ENCODE measurements at regions not wholly inside any gene's neighbourhood (a gene's known extent, or its start where the extent isn't known, plus 50 kb on each side); places are given as distances from the start of the nearest gene placed in this dataset.

DNA sequence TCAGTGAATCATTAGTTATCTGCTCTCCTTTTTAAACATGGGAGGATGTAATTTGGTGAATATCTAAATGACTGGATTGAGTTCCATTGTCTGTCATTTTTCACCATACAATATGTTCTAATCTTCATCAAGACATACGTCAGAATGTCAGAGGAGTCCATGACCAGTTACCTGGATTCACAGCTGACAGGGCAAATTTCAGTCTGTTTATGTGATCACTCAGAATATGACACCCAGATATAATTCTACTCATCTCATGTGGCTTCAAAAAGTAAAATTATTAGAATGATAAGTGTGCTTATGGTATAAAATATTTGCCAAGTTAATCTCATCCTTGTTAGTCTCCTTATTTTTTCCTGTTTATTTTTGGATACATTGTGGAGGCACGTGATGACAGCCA lies 150.2 kb downstream of the CDC14C start:
- TF ChIP-seq, protein P1, sequence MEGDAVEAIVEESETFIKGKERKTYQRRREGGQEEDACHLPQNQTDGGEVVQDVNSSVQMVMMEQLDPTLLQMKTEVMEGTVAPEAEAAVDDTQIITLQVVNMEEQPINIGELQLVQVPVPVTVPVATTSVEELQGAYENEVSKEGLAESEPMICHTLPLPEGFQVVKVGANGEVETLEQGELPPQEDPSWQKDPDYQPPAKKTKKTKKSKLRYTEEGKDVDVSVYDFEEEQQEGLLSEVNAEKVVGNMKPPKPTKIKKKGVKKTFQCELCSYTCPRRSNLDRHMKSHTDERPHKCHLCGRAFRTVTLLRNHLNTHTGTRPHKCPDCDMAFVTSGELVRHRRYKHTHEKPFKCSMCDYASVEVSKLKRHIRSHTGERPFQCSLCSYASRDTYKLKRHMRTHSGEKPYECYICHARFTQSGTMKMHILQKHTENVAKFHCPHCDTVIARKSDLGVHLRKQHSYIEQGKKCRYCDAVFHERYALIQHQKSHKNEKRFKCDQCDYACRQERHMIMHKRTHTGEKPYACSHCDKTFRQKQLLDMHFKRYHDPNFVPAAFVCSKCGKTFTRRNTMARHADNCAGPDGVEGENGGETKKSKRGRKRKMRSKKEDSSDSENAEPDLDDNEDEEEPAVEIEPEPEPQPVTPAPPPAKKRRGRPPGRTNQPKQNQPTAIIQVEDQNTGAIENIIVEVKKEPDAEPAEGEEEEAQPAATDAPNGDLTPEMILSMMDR (IDR thresholded peaks at IDR 0.05) = no peak
- TF ChIP-seq ZFX (IDR thresholded peaks at IDR 0.05; ENCODE audit: borderline replicate concordance) = no peak

Measured in 22Rv1 (cell line).